ENCODE measurements at regions not wholly inside any gene's neighbourhood (a gene's known extent, or its start where the extent isn't known, plus 50 kb on each side); places are given as distances from the start of the nearest gene placed in this dataset.

DNA sequence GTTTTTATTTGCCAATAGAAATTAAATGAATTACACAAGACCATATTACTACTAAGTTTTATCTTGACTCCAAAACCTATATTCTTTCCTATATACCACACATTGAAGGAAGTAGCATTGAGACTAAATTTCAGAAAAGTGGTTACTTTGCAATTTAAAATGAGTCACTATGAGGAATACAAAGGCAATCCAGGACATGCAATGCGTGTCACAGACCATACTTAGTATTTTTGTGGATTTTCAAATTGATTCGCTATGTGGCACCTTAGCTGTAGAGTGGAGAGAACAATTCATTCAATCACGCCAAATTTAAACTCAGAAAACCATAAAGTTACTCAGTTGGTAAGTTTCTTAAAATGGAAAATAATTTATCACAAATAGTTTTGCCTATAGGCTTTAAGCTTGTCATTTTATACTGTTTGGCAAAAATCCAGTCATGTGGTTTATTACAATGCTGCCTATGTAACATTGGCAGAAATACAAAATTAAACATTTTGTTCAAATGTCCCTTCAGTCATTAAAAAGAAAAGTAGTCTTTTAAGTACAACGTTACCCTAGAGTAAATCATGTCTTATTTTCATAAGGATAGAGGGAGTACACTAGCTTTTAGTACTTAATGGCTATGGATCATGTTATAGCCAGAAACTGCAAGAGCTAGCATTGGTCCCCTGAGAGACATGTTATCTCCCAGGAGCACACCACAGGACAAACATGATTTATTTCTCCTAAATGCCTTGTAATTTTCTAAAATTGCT, 222.8 kb upstream of the CDH7 start:
- ChIA-PET CTCF (no interaction called here), POLR2A (no interaction called here)
- no peaks in the 10 kb centered on the region for H3K36me3 ChIP-seq (ENCODE audit: control insufficient read depth, insufficient read depth, low read length)
- TF ChIP-seq, protein P1, sequence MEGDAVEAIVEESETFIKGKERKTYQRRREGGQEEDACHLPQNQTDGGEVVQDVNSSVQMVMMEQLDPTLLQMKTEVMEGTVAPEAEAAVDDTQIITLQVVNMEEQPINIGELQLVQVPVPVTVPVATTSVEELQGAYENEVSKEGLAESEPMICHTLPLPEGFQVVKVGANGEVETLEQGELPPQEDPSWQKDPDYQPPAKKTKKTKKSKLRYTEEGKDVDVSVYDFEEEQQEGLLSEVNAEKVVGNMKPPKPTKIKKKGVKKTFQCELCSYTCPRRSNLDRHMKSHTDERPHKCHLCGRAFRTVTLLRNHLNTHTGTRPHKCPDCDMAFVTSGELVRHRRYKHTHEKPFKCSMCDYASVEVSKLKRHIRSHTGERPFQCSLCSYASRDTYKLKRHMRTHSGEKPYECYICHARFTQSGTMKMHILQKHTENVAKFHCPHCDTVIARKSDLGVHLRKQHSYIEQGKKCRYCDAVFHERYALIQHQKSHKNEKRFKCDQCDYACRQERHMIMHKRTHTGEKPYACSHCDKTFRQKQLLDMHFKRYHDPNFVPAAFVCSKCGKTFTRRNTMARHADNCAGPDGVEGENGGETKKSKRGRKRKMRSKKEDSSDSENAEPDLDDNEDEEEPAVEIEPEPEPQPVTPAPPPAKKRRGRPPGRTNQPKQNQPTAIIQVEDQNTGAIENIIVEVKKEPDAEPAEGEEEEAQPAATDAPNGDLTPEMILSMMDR (IDR thresholded peaks at IDR 0.05; ENCODE audit: insufficient read depth, low read depth, low read length), result no peak
- no peak overlapping the region for H3K4me3 ChIP-seq (ENCODE audit: low read depth, low read length)
- DNase-seq (ENCODE audit: low read depth), result no peak
- H3K27me3 ChIP-seq (ENCODE audit: control insufficient read depth, insufficient read depth, low read length), result no peaks in the 10 kb centered on the region

GRCh38 chr18:65526099-65526498, 224.7 kb upstream of the CDH7 start:
- H3K4me3 ChIP-seq (ENCODE audit: low read depth, low read length), result no peak overlapping the region
- TF ChIP-seq, protein P1 (IDR thresholded peaks at IDR 0.05; ENCODE audit: insufficient read depth, low read depth, low read length), result no peak
- no peak for DNase-seq (ENCODE audit: low read depth)
- H3K36me3 ChIP-seq (ENCODE audit: control insufficient read depth, insufficient read depth, low read length), result no peaks in the 10 kb centered on the region
- POLR2A ChIA-PET, result no interaction called here
- CTCF ChIA-PET, result no interaction called here
- no peaks in the 10 kb centered on the region for H3K27me3 ChIP-seq (ENCODE audit: control insufficient read depth, insufficient read depth, low read length)

GRCh38 chr18:65523461-65523860, 227.4 kb upstream of the CDH7 start:
- no peak for DNase-seq (ENCODE audit: low read depth)
- Histone ChIP-seq H3K4me3 (ENCODE audit: low read depth, low read length) (no peak overlapping the region), H3K27me3 (ENCODE audit: control insufficient read depth, insufficient read depth, low read length) (no peaks in the 10 kb centered on the region), H3K36me3 (ENCODE audit: control insufficient read depth, insufficient read depth, low read length) (no peaks in the 10 kb centered on the region)
- ChIA-PET POLR2A (no interaction called here), CTCF (no interaction called here)
- TF ChIP-seq, protein P1 (IDR thresholded peaks at IDR 0.05; ENCODE audit: insufficient read depth, low read depth, low read length), result no peak

GRCh38 chr18:65522907-65523306, 227.9 kb upstream of the CDH7 start:
- TF ChIP-seq, protein P1 (IDR thresholded peaks at IDR 0.05; ENCODE audit: insufficient read depth, low read depth, low read length), result no peak
- DNase-seq (ENCODE audit: low read depth), result no peak
- H3K4me3 ChIP-seq (ENCODE audit: low read depth, low read length), result no peak overlapping the region
- CTCF ChIA-PET, result no interaction called here
- H3K36me3 ChIP-seq (ENCODE audit: control insufficient read depth, insufficient read depth, low read length), result no peaks in the 10 kb centered on the region
- POLR2A ChIA-PET, result no interaction called here
- H3K27me3 ChIP-seq (ENCODE audit: control insufficient read depth, insufficient read depth, low read length), result no peaks in the 10 kb centered on the region

DNA sequence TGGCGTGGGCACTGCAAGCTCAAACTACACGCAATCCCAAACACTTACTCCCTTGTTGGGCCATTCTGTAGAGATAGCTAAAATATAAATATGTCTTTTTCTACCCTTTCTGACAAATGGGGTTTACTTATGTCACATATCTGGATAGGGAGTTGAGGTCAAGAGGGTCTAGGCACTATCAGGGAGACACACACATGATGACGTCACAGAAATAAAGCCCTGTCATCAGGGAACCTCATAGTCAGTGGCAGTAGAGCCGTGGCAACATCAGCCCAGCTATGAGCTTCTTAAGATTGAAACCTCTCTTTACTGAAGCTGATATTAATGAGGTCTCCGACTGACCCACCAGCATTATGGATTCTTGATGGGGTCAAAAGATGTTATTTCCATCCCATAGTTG, 234.6 kb upstream of the CDH7 start:
- no peak for DNase-seq (ENCODE audit: low read depth)
- ChIA-PET CTCF (no interaction called here), POLR2A (no interaction called here)
- Histone ChIP-seq H3K4me3 (ENCODE audit: low read depth, low read length) (no peak overlapping the region), H3K27me3 (ENCODE audit: control insufficient read depth, insufficient read depth, low read length) (no peaks in the 10 kb centered on the region), H3K36me3 (ENCODE audit: control insufficient read depth, insufficient read depth, low read length) (no peaks in the 10 kb centered on the region)
- TF ChIP-seq, protein P1 (IDR thresholded peaks at IDR 0.05; ENCODE audit: insufficient read depth, low read depth, low read length), result no peak
